Right lobe of liver (tissue), 4 donors: ENCODE measurements at regions not wholly inside any gene's neighbourhood (a gene's known extent, or its start where the extent isn't known, plus 50 kb on each side); places are given as distances from the start of the nearest gene placed in this dataset.

Source experiments
- CTCF ChIP-seq, 4 donors: fragments of 200-600 bp in 3 of 4; fragments of 450-650 bp in 1 of 4; IDR thresholded peaks; one replicate each; pipeline versions ENCODE4 v1.5.1 to v1.8.0; 2016 to 2022; ENCODE audit warnings: antibody characterized with exemption in 4 of 4, mild to moderate bottlenecking in 2 of 4
- POLR2A ChIP-seq: fragments of 450-650 bp; IDR thresholded peaks from one replicate; pipeline ENCODE4 v1.6.1; 2017; ENCODE audit warnings: antibody characterized with exemption, mild to moderate bottlenecking
- donor health status: DM: no; HTN: no; CAD: no.
- donor health status: DM: no; HTN: no; CAD: no.
- donor health status: DM: no; HTN: yes; CAD: no.

GRCh38 chr1:219010720-219011119, 163.0 kb upstream of the LYPLAL1 start:
- TF ChIP-seq CTCF (IDR thresholded peaks at IDR 0.05) (no peak), POLR2A (no peak)
